ENCODE measurements at regions not wholly inside any gene's neighbourhood (a gene's known extent, or its start where the extent isn't known, plus 50 kb on each side); places are given as distances from the start of the nearest gene placed in this dataset.

- Histone ChIP-seq H3K27ac (ENCODE audit: poor library complexity, severe bottlenecking) (no peak overlapping the region), H3K36me3 (ENCODE audit: low read depth) (no peaks in the 10 kb centered on the region), H3K27me3 (ENCODE audit: insufficient read depth, poor library complexity, severe bottlenecking) (peaks cover 4% of the 10 kb centered on the region), H3K4me1 (ENCODE audit: insufficient read depth, poor library complexity, severe bottlenecking) (no peaks in the 10 kb centered on the region), H3K4me3 (ENCODE audit: severe bottlenecking) (no peak overlapping the region), H3K9me3 (ENCODE audit: severe bottlenecking) (no peaks in the 10 kb centered on the region)
- no peak for ATAC-seq (ENCODE audit: low read depth)
- no peak for TF ChIP-seq CTCF (IDR thresholded peaks at IDR 0.05; ENCODE audit: poor library complexity, severe bottlenecking)
- DNase-seq (ENCODE audit: low spot score), result no peak
Observed at GRCh38 chr10:71150796-71151195, 61.6 kb upstream of the UNC5B start.

GRCh38 chr10:71152043-71152442 lies 60.3 kb upstream of the UNC5B start:
- no peaks in the 10 kb centered on the region for H3K9me3 ChIP-seq (ENCODE audit: severe bottlenecking)
- DNase-seq (ENCODE audit: low spot score), result no peak
- H3K4me3 ChIP-seq (ENCODE audit: severe bottlenecking), result no peak overlapping the region
- ATAC-seq (ENCODE audit: low read depth), result no peak
- no peaks in the 10 kb centered on the region for H3K36me3 ChIP-seq (ENCODE audit: low read depth)
- peaks cover 4% of the 10 kb centered on the region for H3K27me3 ChIP-seq (ENCODE audit: insufficient read depth, poor library complexity, severe bottlenecking)
- no peaks in the 10 kb centered on the region for H3K4me1 ChIP-seq (ENCODE audit: insufficient read depth, poor library complexity, severe bottlenecking)
- no peak for TF ChIP-seq CTCF (IDR thresholded peaks at IDR 0.05; ENCODE audit: poor library complexity, severe bottlenecking)
- no peak overlapping the region for H3K27ac ChIP-seq (ENCODE audit: poor library complexity, severe bottlenecking)

- no peaks in the 10 kb centered on the region for H3K36me3 ChIP-seq (ENCODE audit: low read depth)
- no peaks in the 10 kb centered on the region for H3K9me3 ChIP-seq (ENCODE audit: severe bottlenecking)
- TF ChIP-seq CTCF (IDR thresholded peaks at IDR 0.05; ENCODE audit: poor library complexity, severe bottlenecking), result no peak
- no peak for DNase-seq (ENCODE audit: low spot score)
- no peak overlapping the region for H3K27ac ChIP-seq (ENCODE audit: poor library complexity, severe bottlenecking)
- no peaks in the 10 kb centered on the region for H3K4me1 ChIP-seq (ENCODE audit: insufficient read depth, poor library complexity, severe bottlenecking)
- H3K27me3 ChIP-seq (ENCODE audit: insufficient read depth, poor library complexity, severe bottlenecking), result no peaks in the 10 kb centered on the region
- no peak for ATAC-seq (ENCODE audit: low read depth)
- no peak overlapping the region for H3K4me3 ChIP-seq (ENCODE audit: severe bottlenecking)
Observed at GRCh38 chr10:71156436-71156835, 55.9 kb upstream of the UNC5B start.

DNA sequence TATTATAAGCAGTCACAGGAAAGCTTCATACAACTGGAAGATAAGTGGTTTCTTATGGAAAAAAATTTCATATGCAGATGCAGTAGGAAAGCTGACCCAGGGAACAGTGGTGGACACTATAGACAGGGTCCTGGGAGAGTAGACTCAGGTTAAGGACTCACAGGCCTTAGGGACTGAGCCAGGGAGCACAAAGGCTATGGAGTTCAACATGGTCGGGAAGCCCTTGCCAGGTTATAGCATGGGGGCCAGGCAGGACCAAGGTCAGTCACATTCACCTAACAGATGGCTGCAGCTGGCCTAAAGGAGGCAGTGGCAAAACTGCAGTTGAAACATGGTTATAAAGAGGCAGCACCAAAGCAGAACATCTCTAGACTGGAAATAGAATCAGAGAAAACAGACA lies 54.9 kb upstream of the UNC5B start:
- Histone ChIP-seq H3K27me3 (ENCODE audit: insufficient read depth, poor library complexity, severe bottlenecking) (no peaks in the 10 kb centered on the region), H3K4me3 (ENCODE audit: severe bottlenecking) (no peak overlapping the region), H3K9me3 (ENCODE audit: severe bottlenecking) (no peaks in the 10 kb centered on the region), H3K4me1 (ENCODE audit: insufficient read depth, poor library complexity, severe bottlenecking) (no peaks in the 10 kb centered on the region), H3K27ac (ENCODE audit: poor library complexity, severe bottlenecking) (no peak overlapping the region), H3K36me3 (ENCODE audit: low read depth) (no peaks in the 10 kb centered on the region)
- ATAC-seq (ENCODE audit: low read depth) (no peak), DNase-seq (ENCODE audit: low spot score) (no peak)
- TF ChIP-seq CTCF (IDR thresholded peaks at IDR 0.05; ENCODE audit: poor library complexity, severe bottlenecking), result no peak

- TF ChIP-seq CTCF (IDR thresholded peaks at IDR 0.05; ENCODE audit: poor library complexity, severe bottlenecking), result no peak
- DNase-seq (ENCODE audit: low spot score) (no peak), ATAC-seq (ENCODE audit: low read depth) (no peak)
- Histone ChIP-seq H3K4me1 (ENCODE audit: insufficient read depth, poor library complexity, severe bottlenecking) (no peaks in the 10 kb centered on the region), H3K27me3 (ENCODE audit: insufficient read depth, poor library complexity, severe bottlenecking) (no peaks in the 10 kb centered on the region), H3K27ac (ENCODE audit: poor library complexity, severe bottlenecking) (no peak overlapping the region), H3K4me3 (ENCODE audit: severe bottlenecking) (no peak overlapping the region), H3K36me3 (ENCODE audit: low read depth) (no peaks in the 10 kb centered on the region), H3K9me3 (ENCODE audit: severe bottlenecking) (no peaks in the 10 kb centered on the region)
Observed at GRCh38 chr10:71158251-71158650, 54.1 kb upstream of the UNC5B start.

All from RWPE2 (cell line).